ENCODE measurements at regions not wholly inside any gene's neighbourhood (a gene's known extent, or its start where the extent isn't known, plus 50 kb on each side); places are given as distances from the start of the nearest gene placed in this dataset.

- H3K4me3 ChIP-seq (ENCODE audit: low read depth, low read length), result no peak overlapping the region
- DNase-seq (ENCODE audit: low read depth, low spot score), result no peak
- POLR2A ChIA-PET, result no interaction called here
- no peak for TF ChIP-seq CTCF (IDR thresholded peaks at IDR 0.05; ENCODE audit: insufficient read depth, low read length, missing control alignments)
- CTCF ChIA-PET, result no interaction called here
Observed at GRCh38 chr15:99895189-99895955, 162.1 kb upstream of the LYSMD4 start.

GRCh38 chr15:99878835-99879234 is 145.6 kb upstream of the LYSMD4 start:
- no peak overlapping the region for H3K4me3 ChIP-seq (ENCODE audit: low read depth, low read length)
- TF ChIP-seq CTCF (IDR thresholded peaks at IDR 0.05; ENCODE audit: insufficient read depth, low read length, missing control alignments), result no peak
- ChIA-PET POLR2A (no interaction called here), CTCF (no interaction called here)
- DNase-seq (ENCODE audit: low read depth, low spot score), result no peak

- DNase-seq (ENCODE audit: low read depth, low spot score), result no peak
- no peak overlapping the region for H3K4me3 ChIP-seq (ENCODE audit: low read depth, low read length)
- ChIA-PET CTCF (no interaction called here), POLR2A (no interaction called here)
- no peak for TF ChIP-seq CTCF (IDR thresholded peaks at IDR 0.05; ENCODE audit: insufficient read depth, low read length, missing control alignments)
Observed at GRCh38 chr15:99873451-99873850, 140.2 kb upstream of the LYSMD4 start.

- POLR2A ChIA-PET, result no interaction called here
- H3K4me3 ChIP-seq (ENCODE audit: low read depth, low read length), result no peak overlapping the region
- TF ChIP-seq CTCF (IDR thresholded peaks at IDR 0.05; ENCODE audit: insufficient read depth, low read length, missing control alignments), result no peak
- DNase-seq (ENCODE audit: low read depth, low spot score), result no peak
- CTCF ChIA-PET, result no interaction called here
Observed at GRCh38 chr15:99863550-99864198, 130.4 kb upstream of the LYSMD4 start.

GRCh38 chr15:99857836-99858235 is 124.6 kb upstream of the LYSMD4 start:
- no peak for DNase-seq (ENCODE audit: low read depth, low spot score)
- CTCF ChIA-PET, result no interaction called here
- TF ChIP-seq CTCF (IDR thresholded peaks at IDR 0.05; ENCODE audit: insufficient read depth, low read length, missing control alignments), result no peak
- POLR2A ChIA-PET, result no interaction called here
- H3K4me3 ChIP-seq (ENCODE audit: low read depth, low read length), result no peak overlapping the region

- ChIA-PET POLR2A (no interaction called here), CTCF (no interaction called here)
- no peak for TF ChIP-seq CTCF (IDR thresholded peaks at IDR 0.05; ENCODE audit: insufficient read depth, low read length, missing control alignments)
- no peak overlapping the region for H3K4me3 ChIP-seq (ENCODE audit: low read depth, low read length)
- no peak for DNase-seq (ENCODE audit: low read depth, low spot score)
Observed at GRCh38 chr15:99850517-99850916, 117.3 kb upstream of the LYSMD4 start.
